PC-3 (cell line): ENCODE measurements at regions not wholly inside any gene's neighbourhood (a gene's known extent, or its start where the extent isn't known, plus 50 kb on each side); places are given as distances from the start of the nearest gene placed in this dataset.

Experiments
- ATAC-seq: fragments of 200-7000 bp; cut with Tn5 transposase; 2 replicates; pipeline ENCODE4 v1.9.1; 2020; ENCODE audit warnings: mild to moderate bottlenecking, moderate library complexity
- BruUV-seq: library from RNA; stranded (reverse); fragments of 400-500 nt; replicated peaks from 2 replicates; lab custom pipeline; 2021; lab: Mats Ljungman, UMichigan
- CTCF ChIA-PET: fragments of 300-600 bp; sonication (Branson Sonifier 250); formaldehyde crosslinking; loops from one replicate; lab custom pipeline; 2022; ENCODE audit warnings: antibody characterized with exemption; lab: Charles Lee
- POLR2A ChIA-PET: fragments of 300-600 bp; sonication (Branson Sonifier 250); formaldehyde crosslinking; loops from one replicate; lab custom pipeline; 2022; ENCODE audit warnings: antibody characterized with exemption; ENCODE audit not compliant: unreplicated experiment; lab: Charles Lee
- DNase-seq: peaks from one replicate; pipeline ENCODE4 v3.0.0-alpha.2; 2015
- H2AFZ ChIP-seq: fragments of 300-600 bp; sonication (generic); 2 replicates; pipeline ENCODE4 v1.6.0; 2016; ENCODE audit warnings: antibody characterized with exemption, low read length
- H3F3A ChIP-seq: fragments of 300-600 bp; sonication (generic); one replicate; pipeline ENCODE4 v1.6.0; 2017; ENCODE audit warnings: antibody characterized with exemption, low read length, control low read depth, mild to moderate bottlenecking; ENCODE audit not compliant: unreplicated experiment
- H3K27ac ChIP-seq: fragments of 300-600 bp; sonication (generic); 2 replicates; pipeline ENCODE4 v1.5.1; 2016; ENCODE audit warnings: mild to moderate bottlenecking, low read length
- H3K27me3 ChIP-seq: fragments of 300-600 bp; sonication (generic); 2 replicates; pipeline ENCODE4 v1.6.1; 2016; ENCODE audit warnings: low read length, mixed read lengths
- H3K36me3 ChIP-seq: fragments of 300-600 bp; sonication (generic); 2 replicates; pipeline ENCODE4 v1.6.1; 2016; ENCODE audit warnings: low read depth, mixed run types, low read length, mixed read lengths
- H3K4me1 ChIP-seq: fragments of 300-600 bp; sonication (generic); 2 replicates; pipeline ENCODE4 v1.5.1; 2016; ENCODE audit warnings: low read length; ENCODE audit not compliant: insufficient read depth
- H3K4me2 ChIP-seq: fragments of 300-600 bp; sonication (generic); 2 replicates; pipeline ENCODE4 v1.6.0; 2016; ENCODE audit warnings: low read length
- H3K4me3 ChIP-seq: fragments of 300-600 bp; sonication (generic); 2 replicates; pipeline ENCODE4 v1.5.1; 2016; ENCODE audit warnings: mild to moderate bottlenecking, low read length, mixed read lengths
- H3K79me2 ChIP-seq: fragments of 300-600 bp; sonication (generic); 2 replicates; pipeline ENCODE4 v1.6.1; 2017; ENCODE audit warnings: low read length, mixed read lengths
- H3K9ac ChIP-seq: fragments of 300-600 bp; sonication (generic); 2 replicates; pipeline ENCODE4 v1.6.0; 2016; ENCODE audit warnings: mild to moderate bottlenecking, low read length
- H3K9me2 ChIP-seq: fragments of 300-600 bp; sonication (generic); replicated peaks from 2 replicates; pipeline ENCODE4 v1.6.1; 2016; ENCODE audit warnings: mixed run types, low read length, mixed read lengths
- H3K9me3 ChIP-seq: fragments of 300-600 bp; sonication (generic); 2 replicates; pipeline ENCODE4 v1.6.1; 2016; ENCODE audit warnings: low read length, mixed read lengths
- H4K20me1 ChIP-seq: fragments of 300-600 bp; sonication (generic); 2 replicates; pipeline ENCODE4 v1.6.1; 2016; ENCODE audit warnings: low read length, mixed read lengths
- CTCF ChIP-seq: fragments of 300-600 bp; sonication (generic); conservative IDR thresholded peaks from 2 replicates; pipeline ENCODE4 v1.5.1; 2017; ENCODE audit warnings: antibody characterized with exemption, low read depth, mild to moderate bottlenecking, low read length
- EZH2 ChIP-seq: fragments of 300-600 bp; sonication (generic); IDR thresholded peaks from one replicate; pipeline ENCODE4 v1.6.1; 2017; ENCODE audit warnings: antibody characterized with exemption, mild to moderate bottlenecking, low read length; ENCODE audit not compliant: unreplicated experiment
- EZH2phosphoT487 ChIP-seq: fragments of 300-600 bp; sonication (generic); IDR thresholded peaks from 2 replicates; pipeline ENCODE4 v1.6.1; 2018; ENCODE audit warnings: mild to moderate bottlenecking, antibody characterized with exemption, low read length, borderline replicate concordance
- intact Hi-C: fragments of 100-400 bp; cut with micrococcal nuclease; formaldehyde crosslinking; loops from 2 replicates; pipeline ENCODE4 v1.9.0; 2023

DNA sequence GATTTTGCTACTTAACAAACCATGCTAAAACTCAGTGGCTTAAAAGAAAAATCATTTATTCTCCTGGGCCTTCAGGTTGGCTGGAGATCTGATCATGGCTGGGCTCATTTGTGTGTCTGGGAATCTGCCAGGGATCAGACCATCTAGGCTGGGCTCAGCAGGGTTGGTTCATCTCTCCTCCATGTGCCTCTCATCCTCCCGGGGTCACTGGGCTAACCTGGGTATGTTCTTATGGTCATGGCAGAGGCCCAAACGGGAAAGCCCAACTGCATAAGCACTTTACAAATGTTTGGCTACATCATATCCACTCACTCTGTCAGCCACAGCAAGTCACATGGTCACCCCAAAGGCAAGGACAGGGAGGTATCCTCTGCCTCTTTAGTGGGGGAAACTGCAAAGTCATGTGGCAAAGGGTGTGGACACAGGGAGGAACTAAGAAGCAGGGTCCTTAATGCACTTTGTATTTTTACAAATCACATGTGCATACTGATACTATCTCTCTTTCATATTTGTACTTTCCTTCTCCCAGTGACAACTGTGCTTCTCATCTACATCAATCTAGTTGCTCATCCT, 231.4 kb downstream of the BUB3 start:
- Histone ChIP-seq H3K4me2 (no peak overlapping the region), H3K27ac (no peak overlapping the region), H4K20me1 (no peaks in the 10 kb centered on the region), H3K27me3 (no peaks in the 10 kb centered on the region), H3K36me3 (no peaks in the 10 kb centered on the region), H3K79me2 (no peaks in the 10 kb centered on the region), H3K4me3 (no peak overlapping the region), H3K9me3 (no peaks in the 10 kb centered on the region), H3F3A (no peaks in the 10 kb centered on the region), H3K9ac (no peak overlapping the region), H3K9me2 (no peaks in the 10 kb centered on the region), H3K4me1 (peaks cover 12% of the 10 kb centered on the region), H2AFZ (no peak overlapping the region)
- no TSS peak for BruUV-seq
- POLR2A ChIA-PET, result no interaction called here
- DNase-seq, result no peak
- ATAC-seq, result no peak
- intact Hi-C loops, result loop anchor here (10.0 kb wide), 1 partner anchor 169 kb away; no protein-coding TSS in a partner anchor
- no peak for TF ChIP-seq EZH2
- no peak for TF ChIP-seq EZH2phosphoT487
- TF ChIP-seq CTCF, result no peak
- CTCF ChIA-PET, result no interaction called here

DNA sequence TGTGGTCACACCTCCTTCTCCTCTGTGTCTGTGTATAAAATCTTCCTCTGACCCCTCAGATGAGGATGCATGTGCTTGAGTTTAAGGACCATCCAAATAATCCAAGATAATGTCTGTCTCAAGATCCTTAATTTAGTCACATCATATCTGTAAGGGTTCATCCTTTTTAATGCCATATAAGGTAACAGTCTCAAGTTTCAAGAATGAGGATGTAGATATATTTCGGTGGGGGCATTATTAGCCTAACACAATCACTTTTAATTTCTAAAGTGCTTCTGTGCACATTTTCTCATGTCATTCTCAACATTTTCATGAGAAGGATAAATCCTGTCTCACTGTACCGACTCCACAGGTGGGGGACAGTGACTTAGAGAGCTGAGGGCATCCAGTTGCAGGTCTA, 235.3 kb downstream of the BUB3 start:
- CTCF ChIA-PET, result no interaction called here
- no peaks in the 10 kb centered on the region for H3K36me3 ChIP-seq

DNA sequence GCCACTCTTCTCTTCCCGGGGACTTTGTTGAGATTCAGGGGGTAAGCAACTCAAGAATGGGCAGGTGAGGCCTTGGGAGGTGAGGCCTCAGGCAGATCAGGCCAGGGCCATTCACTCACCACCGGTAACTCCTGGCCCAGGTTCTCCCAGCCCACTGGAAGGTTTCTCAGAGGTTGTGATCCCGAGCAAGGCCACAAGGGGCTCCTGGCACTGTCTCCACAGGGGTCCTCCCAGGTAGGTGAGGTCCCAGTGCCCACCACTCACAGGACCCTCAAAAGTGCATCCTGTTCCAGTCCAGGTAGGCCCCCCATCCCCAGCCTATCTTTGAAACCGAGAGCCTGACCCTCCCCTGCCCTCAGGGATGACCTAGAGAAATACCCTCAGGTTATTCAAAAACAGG, 236.1 kb downstream of the BUB3 start:
- ATAC-seq (no peak), DNase-seq (no peak)
- POLR2A ChIA-PET, result no interaction called here
- TF ChIP-seq CTCF (no peak), EZH2 (no peak), EZH2phosphoT487 (no peak)
- no peak overlapping the region for H2AFZ ChIP-seq
- no peak overlapping the region for H3K4me2 ChIP-seq
- intact Hi-C loops, result no loop called here
- H3K9ac ChIP-seq, result no peak overlapping the region
- H3K36me3 ChIP-seq, result no peaks in the 10 kb centered on the region
- no peaks in the 10 kb centered on the region for H4K20me1 ChIP-seq
- H3K4me1 ChIP-seq, result no peaks in the 10 kb centered on the region
- H3F3A ChIP-seq, result no peaks in the 10 kb centered on the region
- no peak overlapping the region for H3K4me3 ChIP-seq
- no peak overlapping the region for H3K27ac ChIP-seq
- H3K79me2 ChIP-seq, result no peaks in the 10 kb centered on the region
- CTCF ChIA-PET, result no interaction called here
- no peaks in the 10 kb centered on the region for H3K27me3 ChIP-seq
- no TSS peak for BruUV-seq
- H3K9me3 ChIP-seq, result no peaks in the 10 kb centered on the region
- H3K9me2 ChIP-seq, result no peaks in the 10 kb centered on the region

More for the DNA sequence above, 235.3 kb downstream of the BUB3 start:
- no peak for ATAC-seq
- TF ChIP-seq EZH2phosphoT487, result no peak
- H3K9me2 ChIP-seq, result no peaks in the 10 kb centered on the region
- DNase-seq, result no peak
- no TSS peak for BruUV-seq
- no peaks in the 10 kb centered on the region for H3F3A ChIP-seq
- no peak overlapping the region for H2AFZ ChIP-seq
- no peaks in the 10 kb centered on the region for H3K27me3 ChIP-seq
- intact Hi-C loops, result loop anchor here (10.0 kb wide), 1 partner anchor 165 kb away; no protein-coding TSS in a partner anchor
- POLR2A ChIA-PET, result no interaction called here
- no peaks in the 10 kb centered on the region for H3K9me3 ChIP-seq
- H3K9ac ChIP-seq, result no peak overlapping the region
- H3K4me1 ChIP-seq, result no peaks in the 10 kb centered on the region
- no peak overlapping the region for H3K27ac ChIP-seq
- no peak overlapping the region for H3K4me3 ChIP-seq
- H3K79me2 ChIP-seq, result no peaks in the 10 kb centered on the region
- no peak overlapping the region for H3K4me2 ChIP-seq
- no peaks in the 10 kb centered on the region for H4K20me1 ChIP-seq
